A204.1 (cell line): ENCODE measurements at regions not wholly inside any gene's neighbourhood (a gene's known extent, or its start where the extent isn't known, plus 50 kb on each side); places are given as distances from the start of the nearest gene placed in this dataset.

Experiments used
- FAIRE-seq: peaks from 2 replicates; lab custom pipeline; 2012; peaks lifted over from hg19 to GRCh38; lab: Jason Lieb, UNC

- no peak for FAIRE-seq
These were observed 64.7 kb upstream of the PTPN13 start for GRCh38 chr4:86529436-86529835.

GRCh38 chr4:86530183-86530582 lies 63.9 kb upstream of the PTPN13 start:
- no peak for FAIRE-seq

DNA sequence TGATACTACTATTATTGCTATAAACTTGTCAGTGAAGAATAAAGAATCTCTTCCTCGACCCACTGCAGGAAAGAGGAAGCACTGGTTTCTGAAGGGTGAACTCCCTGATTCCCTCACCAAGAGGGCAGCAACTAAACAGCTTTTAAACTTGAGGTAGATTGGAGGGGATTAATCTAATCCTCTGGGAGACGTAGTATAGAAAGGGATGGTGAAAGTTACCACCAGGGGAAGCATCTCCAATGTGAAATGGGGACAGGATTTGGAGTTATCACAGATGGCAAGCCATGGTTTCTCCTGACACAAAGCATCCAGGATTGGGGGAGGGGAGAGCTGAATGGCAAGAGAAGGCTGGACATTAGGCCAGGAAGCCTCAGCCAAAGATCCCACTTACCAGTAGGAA lies 62.7 kb upstream of the PTPN13 start:
- no peak for FAIRE-seq

GRCh38 chr4:86532851-86533250 lies 61.3 kb upstream of the PTPN13 start:
- FAIRE-seq, result no peak

GRCh38 chr4:86536151-86536550 lies 58.0 kb upstream of the PTPN13 start:
- no peak for FAIRE-seq

GRCh38 chr4:86542319-86543027 lies 51.6 kb upstream of the PTPN13 start:
- no peak for FAIRE-seq

DNA sequence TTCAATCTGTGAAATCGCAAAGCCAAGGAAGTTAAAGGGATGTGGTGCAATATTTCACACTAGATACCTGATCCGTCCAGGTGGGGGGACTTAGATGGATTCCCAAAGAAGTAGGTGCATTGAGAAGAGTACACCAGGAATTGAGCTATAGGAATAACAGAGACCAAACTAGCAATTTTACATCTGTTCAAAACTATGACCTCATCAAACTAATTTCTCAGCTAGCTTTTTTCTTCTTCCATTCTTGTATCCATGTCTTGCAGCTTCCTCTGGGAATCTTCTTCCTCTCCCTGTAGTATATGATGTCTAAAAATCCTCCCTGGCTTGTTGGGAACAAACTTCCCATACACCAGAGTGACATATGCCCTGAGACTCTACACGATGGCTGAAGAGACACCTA lies 51.0 kb upstream of the PTPN13 start:
- no peak for FAIRE-seq

DNA sequence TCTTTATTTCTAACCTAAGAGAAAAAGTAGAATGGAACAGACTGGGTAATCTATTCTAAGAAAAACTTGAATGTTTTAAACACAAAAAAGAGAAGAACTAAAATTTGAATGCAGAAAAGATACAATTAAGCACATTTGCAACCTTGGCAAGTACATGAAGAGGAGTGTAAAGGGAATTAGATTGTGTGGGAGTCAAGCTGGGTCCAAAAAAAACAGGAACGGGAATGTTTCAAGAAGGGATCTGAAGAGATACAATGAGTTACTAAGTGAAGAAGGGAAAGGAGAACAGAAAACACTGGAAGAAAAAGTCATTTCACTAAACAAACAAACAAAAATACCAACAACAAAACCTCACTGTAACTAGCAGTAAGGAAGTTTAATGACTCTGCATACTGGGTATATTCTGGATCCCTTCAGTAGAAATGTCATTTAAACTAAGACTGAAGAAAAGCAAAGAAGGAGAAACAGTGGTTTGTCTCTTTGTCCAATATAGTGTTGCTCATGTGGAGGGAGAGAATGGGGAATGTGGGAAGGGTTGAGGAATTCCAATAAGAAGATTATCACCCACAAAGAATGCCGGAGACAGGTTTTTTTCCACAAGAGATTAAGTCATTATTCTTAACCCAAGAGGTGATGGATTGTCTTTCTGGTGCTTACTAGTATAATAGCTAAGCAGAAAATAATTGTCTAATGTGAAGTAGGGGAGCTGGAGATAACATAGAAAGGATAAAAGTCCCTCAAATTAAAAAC lies 50.4 kb upstream of the PTPN13 start:
- FAIRE-seq, result no peak

GRCh38 chr4:86544310-86544966 lies 49.7 kb upstream of the PTPN13 start:
- no peak for FAIRE-seq
